DND-41 (cell line): ENCODE measurements at regions not wholly inside any gene's neighbourhood (a gene's known extent, or its start where the extent isn't known, plus 50 kb on each side); places are given as distances from the start of the nearest gene placed in this dataset.

Source experiments
- ATAC-seq: fragments of 200-7000 bp; cut with Tn5 transposase; 3 replicates; pipeline ENCODE4 v1.9.1; 2021; ENCODE audit warnings: low read depth; ENCODE audit not compliant: insufficient read depth
- DNase-seq: peaks from one replicate; pipeline ENCODE4 v3.0.0-alpha.2; 2020
- H2AFZ ChIP-seq: 2 replicates; pipeline ENCODE4 v1.6.0; 2012; ENCODE audit warnings: low read depth, low read length
- H3K27ac ChIP-seq: 2 replicates; pipeline ENCODE4 v1.5.1; 2012; ENCODE audit warnings: low read length, inconsistent platforms
- H3K27me3 ChIP-seq: fragments of 200-600 bp; sonication (generic); 2 replicates; pipeline ENCODE4 v1.6.0; 2012; ENCODE audit warnings: low read length, mild to moderate bottlenecking, inconsistent platforms; ENCODE audit not compliant: insufficient read depth, poor library complexity
- H3K36me3 ChIP-seq: 2 replicates; pipeline ENCODE4 v1.5.1; 2012; ENCODE audit warnings: low read length, inconsistent platforms; ENCODE audit not compliant: insufficient read depth
- H3K4me1 ChIP-seq: 2 replicates; pipeline ENCODE4 v1.5.1; 2012; ENCODE audit warnings: mild to moderate bottlenecking, low read length; ENCODE audit not compliant: insufficient read depth
- H3K4me2 ChIP-seq: 2 replicates; pipeline ENCODE4 v1.6.0; 2012; ENCODE audit warnings: mild to moderate bottlenecking, moderate library complexity, low read length, inconsistent platforms; ENCODE audit not compliant: insufficient read depth
- H3K4me3 ChIP-seq, 2 experiments: fragments of 200-600 bp in 1 of 2; shearing (Covaris generic) in 1 of 2; 2 replicates each; pipeline ENCODE4 v1.5.1; 2012 to 2016; ENCODE audit warnings: inconsistent platforms in 2 of 2, low read length in 2 of 2, mild to moderate bottlenecking in 2 of 2, low read depth in 1 of 2, moderate library complexity in 1 of 2
- H3K79me2 ChIP-seq: 2 replicates; pipeline ENCODE4 v1.6.0; 2012; ENCODE audit warnings: low read length, inconsistent platforms; ENCODE audit not compliant: insufficient read depth
- H3K9ac ChIP-seq: 2 replicates; pipeline ENCODE4 v1.6.0; 2012; ENCODE audit warnings: low read depth, mild to moderate bottlenecking, inconsistent platforms, low read length, moderate library complexity
- H3K9me3 ChIP-seq: 2 replicates; pipeline ENCODE4 v1.5.1; 2012; ENCODE audit warnings: low read length, moderate library complexity, mild to moderate bottlenecking, inconsistent platforms; ENCODE audit not compliant: insufficient read depth, severe bottlenecking
- H4K20me1 ChIP-seq: 2 replicates; pipeline ENCODE4 v1.6.0; 2012; ENCODE audit warnings: low read length; ENCODE audit not compliant: insufficient read depth
- EZH2 ChIP-seq: IDR thresholded peaks from 3 replicates; pipeline ENCODE4 v1.6.1; 2012; ENCODE audit warnings: borderline replicate concordance, low read depth, mild to moderate bottlenecking, moderate library complexity, low read length, inconsistent platforms; ENCODE audit not compliant: severe bottlenecking
- TF ChIP-seq, protein P1 (sequence below): IDR thresholded peaks from 2 replicates; pipeline ENCODE4 v1.5.1; 2012; ENCODE audit warnings: borderline replicate concordance, low read length, moderate library complexity, mild to moderate bottlenecking; ENCODE audit not compliant: poor library complexity, severe bottlenecking; ENCODE audit errors: extremely low read depth

DNA sequence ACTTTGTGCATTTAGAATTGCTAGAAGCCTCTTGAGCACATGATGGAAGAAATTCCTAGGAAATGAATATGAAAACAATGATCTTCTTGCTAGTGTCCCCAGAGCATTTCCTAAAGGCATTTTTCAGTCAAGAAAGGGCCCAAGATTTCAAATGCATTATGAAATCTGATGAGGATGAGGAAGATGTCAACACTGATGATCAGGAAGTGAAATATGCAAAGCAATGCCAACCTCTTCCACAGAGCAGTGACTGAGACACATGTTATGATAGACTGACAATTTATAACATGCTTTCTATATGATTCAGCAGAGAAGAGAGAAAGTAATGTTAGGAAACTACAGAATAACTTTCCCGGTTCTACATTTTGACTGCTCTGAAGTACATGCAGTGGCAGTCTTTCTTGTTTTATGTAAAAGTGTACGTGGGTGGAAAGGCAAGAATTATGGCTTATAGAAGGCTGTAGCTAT is 859.1 kb upstream of the GOT2 start:
- DNase-seq: no peak
- H2AFZ ChIP-seq: no peak overlapping the region
- TF ChIP-seq EZH2: no peak
- TF ChIP-seq, protein P1, sequence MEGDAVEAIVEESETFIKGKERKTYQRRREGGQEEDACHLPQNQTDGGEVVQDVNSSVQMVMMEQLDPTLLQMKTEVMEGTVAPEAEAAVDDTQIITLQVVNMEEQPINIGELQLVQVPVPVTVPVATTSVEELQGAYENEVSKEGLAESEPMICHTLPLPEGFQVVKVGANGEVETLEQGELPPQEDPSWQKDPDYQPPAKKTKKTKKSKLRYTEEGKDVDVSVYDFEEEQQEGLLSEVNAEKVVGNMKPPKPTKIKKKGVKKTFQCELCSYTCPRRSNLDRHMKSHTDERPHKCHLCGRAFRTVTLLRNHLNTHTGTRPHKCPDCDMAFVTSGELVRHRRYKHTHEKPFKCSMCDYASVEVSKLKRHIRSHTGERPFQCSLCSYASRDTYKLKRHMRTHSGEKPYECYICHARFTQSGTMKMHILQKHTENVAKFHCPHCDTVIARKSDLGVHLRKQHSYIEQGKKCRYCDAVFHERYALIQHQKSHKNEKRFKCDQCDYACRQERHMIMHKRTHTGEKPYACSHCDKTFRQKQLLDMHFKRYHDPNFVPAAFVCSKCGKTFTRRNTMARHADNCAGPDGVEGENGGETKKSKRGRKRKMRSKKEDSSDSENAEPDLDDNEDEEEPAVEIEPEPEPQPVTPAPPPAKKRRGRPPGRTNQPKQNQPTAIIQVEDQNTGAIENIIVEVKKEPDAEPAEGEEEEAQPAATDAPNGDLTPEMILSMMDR: no peak

DNA sequence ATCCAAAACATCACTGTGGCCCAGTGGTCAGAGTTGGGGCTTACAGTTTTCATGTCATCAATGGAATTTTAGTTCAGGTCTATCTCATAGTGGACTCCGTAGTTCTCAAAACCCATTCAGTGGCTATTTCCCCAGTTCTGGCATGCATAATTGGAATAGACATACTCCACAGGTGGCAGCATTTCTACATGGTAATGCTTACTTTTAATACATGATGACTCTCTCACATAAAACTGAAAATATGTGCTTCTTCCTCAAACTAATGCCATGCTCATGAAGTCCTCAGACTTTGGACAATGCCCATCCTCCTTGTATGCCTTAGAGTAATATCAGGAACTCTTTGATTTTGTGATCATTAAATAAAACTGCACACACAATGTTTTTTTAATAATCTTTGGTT is 857.4 kb upstream of the GOT2 start:
- no peaks in the 10 kb centered on the region for H3K79me2 ChIP-seq
- ATAC-seq: no peak
- no peak for DNase-seq
- H2AFZ ChIP-seq: no peak overlapping the region
- TF ChIP-seq EZH2: no peak
- TF ChIP-seq, protein P1: no peak
- no peak overlapping the region for H3K4me3 ChIP-seq
- H3K4me1 ChIP-seq: no peaks in the 10 kb centered on the region
- no peak overlapping the region for H3K27ac ChIP-seq
- H3K9me3 ChIP-seq: no peaks in the 10 kb centered on the region
- H3K36me3 ChIP-seq: no peaks in the 10 kb centered on the region
- no peak overlapping the region for H3K4me2 ChIP-seq
- H3K27me3 ChIP-seq: no peaks in the 10 kb centered on the region
- H4K20me1 ChIP-seq: no peaks in the 10 kb centered on the region
- H3K9ac ChIP-seq: no peak overlapping the region

More for the DNA sequence above, 859.1 kb upstream of the GOT2 start:
- Histone ChIP-seq H3K36me3 (no peaks in the 10 kb centered on the region), H3K4me2 (no peak overlapping the region), H4K20me1 (no peaks in the 10 kb centered on the region), H3K4me1 (no peaks in the 10 kb centered on the region), H3K27me3 (no peaks in the 10 kb centered on the region), H3K79me2 (no peaks in the 10 kb centered on the region), H3K9me3 (no peaks in the 10 kb centered on the region), H3K9ac (no peak overlapping the region), H3K27ac (no peak overlapping the region), H3K4me3 (no peak overlapping the region)
- no peak for ATAC-seq

DNA sequence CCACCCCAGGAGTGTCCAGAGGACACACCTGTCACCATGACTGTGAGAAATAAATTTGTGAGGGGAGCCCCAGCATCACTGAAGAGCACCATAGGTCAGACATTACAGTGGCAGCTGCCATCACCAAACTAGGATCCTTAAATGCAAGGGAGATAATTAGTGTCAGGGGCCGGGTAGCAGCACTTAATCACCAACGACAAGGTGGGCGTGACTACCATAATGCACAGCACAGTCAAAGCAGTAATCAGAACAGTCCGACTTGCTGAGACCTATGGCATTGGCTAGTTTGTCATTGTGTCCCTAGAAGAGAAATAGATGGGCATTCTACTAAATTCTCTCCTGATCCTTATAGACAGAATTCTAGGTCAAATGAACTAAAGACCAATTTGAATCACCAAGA is 856.7 kb upstream of the GOT2 start:
- Histone ChIP-seq H3K4me1 (no peaks in the 10 kb centered on the region), H3K4me3 (no peak overlapping the region), H3K36me3 (no peaks in the 10 kb centered on the region), H3K79me2 (no peaks in the 10 kb centered on the region), H3K9me3 (no peaks in the 10 kb centered on the region), H3K4me2 (no peak overlapping the region), H3K27ac (no peak overlapping the region), H3K27me3 (no peaks in the 10 kb centered on the region), H4K20me1 (no peaks in the 10 kb centered on the region), H2AFZ (no peak overlapping the region), H3K9ac (no peak overlapping the region)
- no peak for TF ChIP-seq EZH2
- DNase-seq (no peak), ATAC-seq (no peak)

- Histone ChIP-seq H3K27ac (no peak overlapping the region), H3K4me3 (no peak overlapping the region), H3K79me2 (no peaks in the 10 kb centered on the region), H3K9me3 (no peaks in the 10 kb centered on the region), H3K9ac (no peak overlapping the region), H4K20me1 (no peaks in the 10 kb centered on the region), H2AFZ (no peak overlapping the region), H3K36me3 (no peaks in the 10 kb centered on the region), H3K4me1 (no peaks in the 10 kb centered on the region), H3K27me3 (no peaks in the 10 kb centered on the region), H3K4me2 (no peak overlapping the region)
- DNase-seq (no peak), ATAC-seq (no peak)
- TF ChIP-seq, protein P1: no peak
- no peak for TF ChIP-seq EZH2
Measured at GRCh38 chr16:59586331-59586730, 852.2 kb upstream of the GOT2 start.
